ENCODE measurements at regions not wholly inside any gene's neighbourhood (a gene's known extent, or its start where the extent isn't known, plus 50 kb on each side); places are given as distances from the start of the nearest gene placed in this dataset.

GRCh38 chr3:177883091-177883490 is 653.1 kb upstream of the KCNMB2 start:
- no peak for ATAC-seq (ENCODE audit: low read depth)
- H4K20me1 ChIP-seq (ENCODE audit: control insufficient read depth, insufficient read depth, low read length, poor library complexity, severe bottlenecking) = no peaks in the 10 kb centered on the region
- no peak overlapping the region for H3K27ac ChIP-seq (ENCODE audit: low read length in 2 of 2)
- peaks cover 4% of the 10 kb centered on the region in 2 donors for H3K4me1 ChIP-seq (ENCODE audit: control insufficient read depth in 2 of 2, insufficient read depth in 2 of 2, low read length in 2 of 2)
- no peak overlapping the region for H3K4me2 ChIP-seq (replicated peaks; ENCODE audit: low read depth, low read length, poor library complexity, severe bottlenecking)
- H3K9me3 ChIP-seq (ENCODE audit: control extremely low read depth in 1 of 3, control insufficient read depth in 2 of 3, insufficient read depth in 1 of 3, low read length in 2 of 3) = no peaks in the 10 kb centered on the region
- no peak overlapping the region for H2AFZ ChIP-seq (ENCODE audit: insufficient read depth, low read depth, low read length, poor library complexity, severe bottlenecking)
- H3K36me3 ChIP-seq (replicated peaks in 1 of 2; ENCODE audit: control extremely low read depth in 1 of 2, control insufficient read depth in 1 of 2, extremely low read depth in 1 of 2, insufficient read depth in 2 of 2, low read length in 1 of 2) = no peaks in the 10 kb centered on the region
- no peak for DNase-seq
- POLR2A ChIA-PET = no interaction called here
- TF ChIP-seq, protein P1, sequence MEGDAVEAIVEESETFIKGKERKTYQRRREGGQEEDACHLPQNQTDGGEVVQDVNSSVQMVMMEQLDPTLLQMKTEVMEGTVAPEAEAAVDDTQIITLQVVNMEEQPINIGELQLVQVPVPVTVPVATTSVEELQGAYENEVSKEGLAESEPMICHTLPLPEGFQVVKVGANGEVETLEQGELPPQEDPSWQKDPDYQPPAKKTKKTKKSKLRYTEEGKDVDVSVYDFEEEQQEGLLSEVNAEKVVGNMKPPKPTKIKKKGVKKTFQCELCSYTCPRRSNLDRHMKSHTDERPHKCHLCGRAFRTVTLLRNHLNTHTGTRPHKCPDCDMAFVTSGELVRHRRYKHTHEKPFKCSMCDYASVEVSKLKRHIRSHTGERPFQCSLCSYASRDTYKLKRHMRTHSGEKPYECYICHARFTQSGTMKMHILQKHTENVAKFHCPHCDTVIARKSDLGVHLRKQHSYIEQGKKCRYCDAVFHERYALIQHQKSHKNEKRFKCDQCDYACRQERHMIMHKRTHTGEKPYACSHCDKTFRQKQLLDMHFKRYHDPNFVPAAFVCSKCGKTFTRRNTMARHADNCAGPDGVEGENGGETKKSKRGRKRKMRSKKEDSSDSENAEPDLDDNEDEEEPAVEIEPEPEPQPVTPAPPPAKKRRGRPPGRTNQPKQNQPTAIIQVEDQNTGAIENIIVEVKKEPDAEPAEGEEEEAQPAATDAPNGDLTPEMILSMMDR (IDR thresholded peaks at IDR 0.05) = no peak
- TF ChIP-seq EZH2 (IDR thresholded peaks at IDR 0.05; ENCODE audit: borderline replicate concordance, insufficient read depth, low read depth, low read length, poor library complexity, severe bottlenecking) = no peak
- H3K4me3 ChIP-seq (ENCODE audit: control extremely low read depth in 1 of 5, extremely low read depth in 1 of 5, insufficient read depth in 1 of 5, low read depth in 2 of 5, low read length in 4 of 5) = no peak overlapping the region
- no peaks in the 10 kb centered on the region for H3K79me2 ChIP-seq (ENCODE audit: control insufficient read depth, insufficient read depth, low read length)
- no peak overlapping the region for H3K4me3 Mint-ChIP-seq
- H3K27me3 Mint-ChIP-seq = no peaks in the 10 kb centered on the region
- H3K4me1 Mint-ChIP-seq = peaks cover 12% of the 10 kb centered on the region
- WGBS (ENCODE audit: insufficient coverage) = 94% methylated on average over 2 of the region's 2 CpGs
- no peak overlapping the region for H3K27ac Mint-ChIP-seq
- H3K9ac ChIP-seq (ENCODE audit: low read length) = no peak overlapping the region
- intact Hi-C loops (cut with micrococcal nuclease) = no loop called here
- CTCF ChIA-PET = no interaction called here
- no peaks in the 10 kb centered on the region for H3K27me3 ChIP-seq (replicated peaks in 1 of 4; ENCODE audit: control extremely low read depth in 1 of 4, control insufficient read depth in 3 of 4, insufficient read depth in 4 of 4, low read length in 3 of 4)
- H3K9me3 Mint-ChIP-seq (ENCODE audit: insufficient read depth) = no peaks in the 10 kb centered on the region

DNA sequence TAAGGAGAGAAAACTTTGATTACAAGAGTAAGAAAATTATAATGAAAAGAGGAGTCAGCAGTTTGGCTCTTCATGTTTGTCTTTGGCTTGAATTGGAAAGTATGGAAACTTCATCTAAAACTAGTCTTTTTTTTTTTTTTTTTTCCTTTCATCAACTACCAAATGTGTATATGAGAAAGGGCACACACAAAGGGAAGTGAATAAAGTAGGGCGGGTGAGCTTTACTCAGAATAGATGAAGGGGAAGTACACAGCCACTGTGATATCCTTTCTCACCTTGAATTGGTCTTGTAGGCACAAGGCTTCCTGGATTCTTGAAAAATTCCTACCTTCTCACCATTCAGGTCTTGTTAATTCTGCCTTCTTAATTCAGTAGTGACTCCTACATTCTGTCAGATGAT is 652.3 kb upstream of the KCNMB2 start:
- no peak overlapping the region for H3K27ac ChIP-seq (ENCODE audit: low read length in 2 of 2)
- intact Hi-C loops (cut with micrococcal nuclease) = no loop called here
- no peaks in the 10 kb centered on the region for H3K27me3 Mint-ChIP-seq
- no peaks in the 10 kb centered on the region for H3K36me3 ChIP-seq (replicated peaks in 1 of 2; ENCODE audit: control extremely low read depth in 1 of 2, control insufficient read depth in 1 of 2, extremely low read depth in 1 of 2, insufficient read depth in 2 of 2, low read length in 1 of 2)
- H3K9me3 ChIP-seq (ENCODE audit: control extremely low read depth in 1 of 3, control insufficient read depth in 2 of 3, insufficient read depth in 1 of 3, low read length in 2 of 3) = no peaks in the 10 kb centered on the region
- H3K4me3 Mint-ChIP-seq = no peak overlapping the region
- no peak overlapping the region for H3K9ac ChIP-seq (ENCODE audit: low read length)
- ATAC-seq (ENCODE audit: low read depth) = no peak
- peak overlapping the region; percentile 11 for H3K4me2 ChIP-seq (replicated peaks; ENCODE audit: low read depth, low read length, poor library complexity, severe bottlenecking)
- H3K4me1 Mint-ChIP-seq = peaks cover 12% of the 10 kb centered on the region
- H3K27ac Mint-ChIP-seq = no peak overlapping the region
- H3K4me1 ChIP-seq (ENCODE audit: control insufficient read depth in 2 of 2, insufficient read depth in 2 of 2, low read length in 2 of 2) = peaks cover 4% of the 10 kb centered on the region in 2 donors
- no peaks in the 10 kb centered on the region for H4K20me1 ChIP-seq (ENCODE audit: control insufficient read depth, insufficient read depth, low read length, poor library complexity, severe bottlenecking)
- no peaks in the 10 kb centered on the region for H3K27me3 ChIP-seq (replicated peaks in 1 of 4; ENCODE audit: control extremely low read depth in 1 of 4, control insufficient read depth in 3 of 4, insufficient read depth in 4 of 4, low read length in 3 of 4)
- H3K4me3 ChIP-seq (ENCODE audit: control extremely low read depth in 1 of 5, extremely low read depth in 1 of 5, insufficient read depth in 1 of 5, low read depth in 2 of 5, low read length in 4 of 5) = no peak overlapping the region
- H3K9me3 Mint-ChIP-seq (ENCODE audit: insufficient read depth) = no peaks in the 10 kb centered on the region
- H2AFZ ChIP-seq (ENCODE audit: insufficient read depth, low read depth, low read length, poor library complexity, severe bottlenecking) = no peak overlapping the region
- no CpG with 5 or more reads among the region's 1 CpG for WGBS (ENCODE audit: insufficient coverage)
- H3K79me2 ChIP-seq (ENCODE audit: control insufficient read depth, insufficient read depth, low read length) = no peaks in the 10 kb centered on the region
- DNase-seq = peak; percentile 22
- CTCF ChIA-PET = no interaction called here
- TF ChIP-seq, protein P1 (IDR thresholded peaks at IDR 0.05) = no peak
- no peak for TF ChIP-seq EZH2 (IDR thresholded peaks at IDR 0.05; ENCODE audit: borderline replicate concordance, insufficient read depth, low read depth, low read length, poor library complexity, severe bottlenecking)
- POLR2A ChIA-PET = interaction anchor here (0.7 kb wide), 1 partner anchor 18 kb away, joined by 9 read pairs; no protein-coding TSS in a partner anchor
